ENCODE measurements at regions not wholly inside any gene's neighbourhood (a gene's known extent, or its start where the extent isn't known, plus 50 kb on each side); places are given as distances from the start of the nearest gene placed in this dataset.

GRCh38 chr7:85765698-85766298 lies 578.9 kb upstream of the SEMA3D start:
- Mint-ChIP-seq H3K36me3 (no peaks in the 10 kb centered on the region), H3K9me3 (peaks cover 0 to 4% (median 0%) of the 10 kb centered on the region in 7 donors), H3K4me3 (no peak overlapping the region), H3K27me3 (no peaks in the 10 kb centered on the region), H3K4me1 (no peaks in the 10 kb centered on the region), H3K27ac (no peak overlapping the region)
- peaks cover 0 to 9% of the 10 kb centered on the region in 2 experiments for H3K9me3 ChIP-seq (ENCODE audit: control insufficient read depth in 2 of 2, low read length in 2 of 2)
- no peak overlapping the region for H3K4me3 ChIP-seq (ENCODE audit: low read depth, low read length)
- H3K27me3 ChIP-seq (ENCODE audit: control insufficient read depth, insufficient read depth, low read length) = no peaks in the 10 kb centered on the region
- H3K4me1 ChIP-seq (ENCODE audit: control insufficient read depth, insufficient read depth, low read length, poor library complexity, severe bottlenecking) = no peaks in the 10 kb centered on the region
- H3K27ac ChIP-seq (ENCODE audit: insufficient read depth, low read length, poor library complexity, severe bottlenecking) = no peak overlapping the region
- ATAC-seq (ENCODE audit: low read depth in 2 of 2) (no peak), DNase-seq (no peak)
- no peaks in the 10 kb centered on the region for H3K36me3 ChIP-seq (ENCODE audit: control insufficient read depth, insufficient read depth, low read length)

GRCh38 chr7:85764034-85764433 lies 577.2 kb upstream of the SEMA3D start:
- H3K4me3 Mint-ChIP-seq = no peak overlapping the region
- ATAC-seq (ENCODE audit: low read depth in 2 of 2) (no peak), DNase-seq (no peak)
- no peaks in the 10 kb centered on the region for H3K4me1 Mint-ChIP-seq
- Histone ChIP-seq H3K27me3 (ENCODE audit: control insufficient read depth, insufficient read depth, low read length) (no peaks in the 10 kb centered on the region), H3K4me1 (ENCODE audit: control insufficient read depth, insufficient read depth, low read length, poor library complexity, severe bottlenecking) (no peaks in the 10 kb centered on the region), H3K9me3 (ENCODE audit: control insufficient read depth in 2 of 2, low read length in 2 of 2) (peaks cover 0 to 9% of the 10 kb centered on the region in 2 experiments), H3K36me3 (ENCODE audit: control insufficient read depth, insufficient read depth, low read length) (no peaks in the 10 kb centered on the region), H3K4me3 (ENCODE audit: low read depth, low read length) (no peak overlapping the region), H3K27ac (ENCODE audit: insufficient read depth, low read length, poor library complexity, severe bottlenecking) (no peak overlapping the region)
- no peaks in the 10 kb centered on the region for H3K27me3 Mint-ChIP-seq
- peaks cover 0 to 4% (median 1%) of the 10 kb centered on the region in 7 donors for H3K9me3 Mint-ChIP-seq
- H3K27ac Mint-ChIP-seq = no peak overlapping the region
- H3K36me3 Mint-ChIP-seq = no peaks in the 10 kb centered on the region

DNA sequence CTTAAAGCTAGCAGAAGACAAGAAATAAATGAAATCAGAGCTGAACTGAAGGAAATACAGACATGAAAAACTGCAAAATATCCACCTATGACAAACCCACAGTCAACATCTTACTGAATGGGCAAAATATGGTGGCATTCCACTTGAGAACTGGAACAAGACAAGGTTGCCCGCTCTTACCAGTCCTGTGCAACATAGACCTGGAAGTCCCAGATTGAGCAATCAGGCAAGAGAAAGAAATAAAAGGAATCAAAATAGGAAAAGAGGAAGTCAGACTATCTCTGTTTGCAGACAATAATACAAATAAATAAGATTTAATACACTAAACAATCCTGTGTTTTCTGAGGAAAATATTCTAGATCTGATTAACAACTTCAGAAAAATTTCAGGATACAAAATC lies 570.5 kb upstream of the SEMA3D start:
- Mint-ChIP-seq H3K4me3 (no peak overlapping the region), H3K27ac (no peak overlapping the region), H3K9me3 (peaks cover 3 to 27% (median 18%) of the 10 kb centered on the region in 7 donors), H3K36me3 (no peaks in the 10 kb centered on the region), H3K4me1 (no peaks in the 10 kb centered on the region), H3K27me3 (no peaks in the 10 kb centered on the region)
- H3K4me3 ChIP-seq (ENCODE audit: low read depth, low read length) = no peak overlapping the region
- no peaks in the 10 kb centered on the region for H3K27me3 ChIP-seq (ENCODE audit: control insufficient read depth, insufficient read depth, low read length)
- H3K9me3 ChIP-seq (ENCODE audit: control insufficient read depth in 2 of 2, low read length in 2 of 2) = peaks cover 0 to 2% of the 10 kb centered on the region in 2 experiments
- no peak overlapping the region for H3K27ac ChIP-seq (ENCODE audit: insufficient read depth, low read length, poor library complexity, severe bottlenecking)
- H3K36me3 ChIP-seq (ENCODE audit: control insufficient read depth, insufficient read depth, low read length) = no peaks in the 10 kb centered on the region
- ATAC-seq (ENCODE audit: low read depth in 2 of 2) (no peak), DNase-seq (no peak)
- no peaks in the 10 kb centered on the region for H3K4me1 ChIP-seq (ENCODE audit: control insufficient read depth, insufficient read depth, low read length, poor library complexity, severe bottlenecking)

DNA sequence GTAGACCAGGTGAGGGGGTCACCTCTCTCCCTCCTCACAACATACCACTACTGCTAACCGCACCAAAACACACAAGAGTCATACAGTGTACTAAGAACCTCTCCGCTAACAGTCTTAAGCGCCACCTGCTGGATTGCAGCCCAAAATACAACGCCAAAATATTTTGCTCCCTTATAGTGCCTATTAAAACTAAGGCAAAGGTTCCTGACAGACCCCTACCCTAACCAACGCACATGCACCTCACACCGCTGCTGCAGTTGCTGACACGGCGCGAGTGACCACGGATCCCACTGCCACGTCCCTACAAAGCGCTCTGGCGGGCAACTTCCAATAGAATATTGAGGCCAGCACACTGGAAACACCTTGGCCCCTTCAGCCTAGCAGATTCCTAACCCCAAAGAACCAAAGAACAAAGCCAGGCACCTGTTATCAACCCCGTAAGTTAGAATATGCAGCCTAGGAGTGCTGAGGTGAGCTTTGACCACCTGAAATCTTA lies 563.6 kb upstream of the SEMA3D start:
- H3K27ac ChIP-seq (ENCODE audit: insufficient read depth, low read length, poor library complexity, severe bottlenecking) = no peak overlapping the region
- DNase-seq (peak in 1 of 3 donors; percentile 6), ATAC-seq (ENCODE audit: low read depth in 2 of 2) (no peak)
- peaks cover 9 to 13% of the 10 kb centered on the region in 2 experiments for H3K9me3 ChIP-seq (ENCODE audit: control insufficient read depth in 2 of 2, low read length in 2 of 2)
- no peak overlapping the region for H3K27ac Mint-ChIP-seq
- H3K27me3 Mint-ChIP-seq = no peaks in the 10 kb centered on the region
- H3K27me3 ChIP-seq (ENCODE audit: control insufficient read depth, insufficient read depth, low read length) = no peaks in the 10 kb centered on the region
- H3K36me3 ChIP-seq (ENCODE audit: control insufficient read depth, insufficient read depth, low read length) = no peaks in the 10 kb centered on the region
- H3K9me3 Mint-ChIP-seq = peaks cover 1 to 32% (median 21%) of the 10 kb centered on the region in 7 donors
- no peak overlapping the region for H3K4me3 ChIP-seq (ENCODE audit: low read depth, low read length)
- no peaks in the 10 kb centered on the region for H3K4me1 Mint-ChIP-seq
- no peaks in the 10 kb centered on the region for H3K36me3 Mint-ChIP-seq
- no peaks in the 10 kb centered on the region for H3K4me1 ChIP-seq (ENCODE audit: control insufficient read depth, insufficient read depth, low read length, poor library complexity, severe bottlenecking)
- H3K4me3 Mint-ChIP-seq = no peak overlapping the region

- Histone ChIP-seq H3K4me3 (ENCODE audit: low read depth, low read length) (no peak overlapping the region), H3K9me3 (ENCODE audit: control insufficient read depth in 2 of 2, low read length in 2 of 2) (peaks cover 9 to 17% of the 10 kb centered on the region in 2 experiments), H3K36me3 (ENCODE audit: control insufficient read depth, insufficient read depth, low read length) (no peaks in the 10 kb centered on the region), H3K27ac (ENCODE audit: insufficient read depth, low read length, poor library complexity, severe bottlenecking) (no peak overlapping the region), H3K27me3 (ENCODE audit: control insufficient read depth, insufficient read depth, low read length) (no peaks in the 10 kb centered on the region), H3K4me1 (ENCODE audit: control insufficient read depth, insufficient read depth, low read length, poor library complexity, severe bottlenecking) (no peaks in the 10 kb centered on the region)
- H3K27me3 Mint-ChIP-seq = no peaks in the 10 kb centered on the region
- H3K27ac Mint-ChIP-seq = no peak overlapping the region
- H3K9me3 Mint-ChIP-seq = peaks cover 4 to 34% (median 15%) of the 10 kb centered on the region in 7 donors
- H3K4me3 Mint-ChIP-seq = no peak overlapping the region
- no peaks in the 10 kb centered on the region for H3K4me1 Mint-ChIP-seq
- no peaks in the 10 kb centered on the region for H3K36me3 Mint-ChIP-seq
- ATAC-seq (ENCODE audit: low read depth in 2 of 2) (no peak), DNase-seq (no peak)
Observed at GRCh38 chr7:85749696-85750453, 563.0 kb upstream of the SEMA3D start.

- Mint-ChIP-seq H3K4me3 (no peak overlapping the region), H3K9me3 (peaks cover 2 to 32% (median 14%) of the 10 kb centered on the region in 7 donors), H3K4me1 (no peaks in the 10 kb centered on the region), H3K27me3 (no peaks in the 10 kb centered on the region), H3K36me3 (no peaks in the 10 kb centered on the region), H3K27ac (no peak overlapping the region)
- Histone ChIP-seq H3K27me3 (ENCODE audit: control insufficient read depth, insufficient read depth, low read length) (no peaks in the 10 kb centered on the region), H3K27ac (ENCODE audit: insufficient read depth, low read length, poor library complexity, severe bottlenecking) (no peak overlapping the region), H3K9me3 (ENCODE audit: control insufficient read depth in 2 of 2, low read length in 2 of 2) (peaks cover 9 to 27% of the 10 kb centered on the region in 2 experiments), H3K36me3 (ENCODE audit: control insufficient read depth, insufficient read depth, low read length) (no peaks in the 10 kb centered on the region), H3K4me1 (ENCODE audit: control insufficient read depth, insufficient read depth, low read length, poor library complexity, severe bottlenecking) (no peaks in the 10 kb centered on the region), H3K4me3 (ENCODE audit: low read depth, low read length) (no peak overlapping the region)
- ATAC-seq (ENCODE audit: low read depth in 2 of 2) (no peak), DNase-seq (no peak)
Observed at GRCh38 chr7:85748861-85749260, 562.0 kb upstream of the SEMA3D start.

DNA sequence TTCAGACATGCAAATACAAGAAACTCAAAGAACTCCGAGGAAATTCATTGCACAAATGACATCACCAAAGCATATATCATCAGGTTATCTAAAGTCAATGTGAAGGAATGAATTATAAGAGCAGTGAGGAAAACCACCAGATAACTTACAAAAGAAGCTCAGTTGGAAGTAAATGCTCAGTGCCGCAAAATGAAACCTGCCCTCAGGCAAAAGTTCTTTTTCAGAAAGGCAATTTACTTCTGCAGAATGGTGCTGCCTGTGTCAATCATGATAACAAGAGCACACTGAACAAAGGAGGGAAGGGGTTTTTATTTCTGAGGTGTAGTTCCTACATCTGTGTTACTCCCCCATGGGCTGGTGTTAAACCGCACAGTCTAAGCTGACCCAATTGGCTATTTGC lies 550.6 kb upstream of the SEMA3D start:
- Mint-ChIP-seq H3K9me3 (peaks cover 0 to 30% (median 6%) of the 10 kb centered on the region in 7 donors), H3K4me1 (no peaks in the 10 kb centered on the region), H3K36me3 (no peaks in the 10 kb centered on the region), H3K27me3 (no peaks in the 10 kb centered on the region), H3K4me3 (no peak overlapping the region), H3K27ac (no peak overlapping the region)
- no peak for DNase-seq
- no peak for ATAC-seq (ENCODE audit: low read depth in 2 of 2)
- Histone ChIP-seq H3K27me3 (ENCODE audit: control insufficient read depth, insufficient read depth, low read length) (no peaks in the 10 kb centered on the region), H3K27ac (ENCODE audit: insufficient read depth, low read length, poor library complexity, severe bottlenecking) (no peak overlapping the region), H3K36me3 (ENCODE audit: control insufficient read depth, insufficient read depth, low read length) (no peaks in the 10 kb centered on the region), H3K4me3 (ENCODE audit: low read depth, low read length) (no peak overlapping the region), H3K4me1 (ENCODE audit: control insufficient read depth, insufficient read depth, low read length, poor library complexity, severe bottlenecking) (no peaks in the 10 kb centered on the region), H3K9me3 (ENCODE audit: control insufficient read depth in 2 of 2, low read length in 2 of 2) (peaks cover 2 to 6% of the 10 kb centered on the region in 2 experiments)

Data from CD4-positive, CD25-positive, alpha-beta regulatory T cell (primary cell).